Gastroesophageal sphincter (tissue), 3 donors: ENCODE measurements at regions not wholly inside any gene's neighbourhood (a gene's known extent, or its start where the extent isn't known, plus 50 kb on each side); places are given as distances from the start of the nearest gene placed in this dataset.

Experiments
- CTCF ChIP-seq, 4 experiments: fragments of 200-600 bp in 2 of 4; fragments of 450-650 bp in 2 of 4; sonication (generic) in 1 of 4; IDR thresholded peaks; one replicate each; pipeline ENCODE4 v1.5.1; 2017 to 2019; ENCODE audit warnings: antibody characterized with exemption in 4 of 4, mild to moderate bottlenecking in 2 of 4, moderate library complexity in 2 of 4
- EP300 ChIP-seq: sonication (generic); formaldehyde crosslinking; IDR thresholded peaks from one replicate; pipeline ENCODE4 v1.6.1; 2017; ENCODE audit warnings: antibody characterized with exemption, mild to moderate bottlenecking
- POLR2A ChIP-seq, 2 donors: fragments of 450-650 bp; IDR thresholded peaks; one replicate each; pipeline ENCODE4 v1.6.1; 2017; ENCODE audit warnings: antibody characterized with exemption in 2 of 2, mild to moderate bottlenecking in 2 of 2, moderate library complexity in 1 of 2
- POLR2AphosphoS5 ChIP-seq: sonication (generic); formaldehyde crosslinking; IDR thresholded peaks from one replicate; pipeline ENCODE4 v1.6.1; 2017; ENCODE audit warnings: antibody characterized with exemption

GRCh38 chr5:110957934-110958333 is 113.6 kb upstream of the TSLP start:
- TF ChIP-seq CTCF (IDR thresholded peaks at IDR 0.05) (no peak), EP300 (no peak), POLR2A (IDR thresholded peaks at IDR 0.05) (no peak), POLR2AphosphoS5 (no peak)
